OCI-LY7 (cell line): ENCODE measurements at regions not wholly inside any gene's neighbourhood (a gene's known extent, or its start where the extent isn't known, plus 50 kb on each side); places are given as distances from the start of the nearest gene placed in this dataset.

Experiments
- BruUV-seq: library from RNA; stranded (reverse); fragments of 400-500 nt; replicated peaks from 2 replicates; lab custom pipeline; 2021; lab: Mats Ljungman, UMichigan
- CTCF ChIA-PET: fragments of 300-600 bp; sonication (Branson Sonifier 250); formaldehyde crosslinking; loops from one replicate; lab custom pipeline; 2022; ENCODE audit warnings: antibody characterized with exemption; ENCODE audit not compliant: unreplicated experiment; lab: Charles Lee
- POLR2A ChIA-PET: fragments of 300-600 bp; sonication (Branson Sonifier 250); formaldehyde crosslinking; loops from one replicate; lab custom pipeline; 2022; ENCODE audit warnings: antibody characterized with exemption; lab: Charles Lee
- DNase-seq: peaks from one replicate; pipeline ENCODE4 v3.0.0-alpha.2; 2015; ENCODE audit warnings: low spot score
- H2AFZ ChIP-seq: fragments of 200-600 bp; sonication (generic), shearing (Covaris generic); 2 replicates; pipeline ENCODE4 v1.6.1; 2014; ENCODE audit warnings: mild to moderate bottlenecking, antibody characterized with exemption, low read length, moderate library complexity
- H3K27ac ChIP-seq: fragments of 200-600 bp; sonication (generic); 2 replicates; pipeline ENCODE4 v1.5.1; 2014; ENCODE audit warnings: mixed run types, low read depth, mild to moderate bottlenecking, moderate library complexity, low read length, inconsistent platforms; ENCODE audit not compliant: poor library complexity, severe bottlenecking
- H3K36me3 ChIP-seq: fragments of 200-600 bp; sonication (generic); 2 replicates; pipeline ENCODE4 v1.6.1; 2014; ENCODE audit warnings: mild to moderate bottlenecking, antibody characterized with exemption, low read length, moderate library complexity, mixed read lengths; ENCODE audit not compliant: insufficient read depth
- H3K4me1 ChIP-seq: fragments of 200-600 bp; sonication (generic); 2 replicates; pipeline ENCODE4 v1.5.1; 2014; ENCODE audit warnings: mild to moderate bottlenecking, low read length; ENCODE audit not compliant: insufficient read depth, poor library complexity, severe bottlenecking
- H3K4me2 ChIP-seq: fragments of 200-600 bp; sonication (generic); 2 replicates; pipeline ENCODE4 v1.6.1; 2014; ENCODE audit warnings: mild to moderate bottlenecking, low read length
- H3K4me3 ChIP-seq: fragments of 200-600 bp; sonication (generic); 2 replicates; pipeline ENCODE4 v1.5.1; 2014; ENCODE audit warnings: mild to moderate bottlenecking, low read depth, low read length; ENCODE audit not compliant: poor library complexity, severe bottlenecking
- H3K79me2 ChIP-seq: fragments of 200-600 bp; sonication (generic); 2 replicates; pipeline ENCODE4 v1.6.1; 2016; ENCODE audit warnings: low read depth, mild to moderate bottlenecking, low read length, moderate library complexity, mixed read lengths; ENCODE audit not compliant: insufficient read depth
- H3K9me2 ChIP-seq: fragments of 200-600 bp; sonication (generic); 2 replicates; pipeline ENCODE4 v1.6.1; 2016; ENCODE audit warnings: mild to moderate bottlenecking, low read length, mixed read lengths; ENCODE audit not compliant: insufficient read depth
- H3K9me3 ChIP-seq: fragments of 200-600 bp; sonication (generic); 2 replicates; pipeline ENCODE4 v1.6.1; 2014; ENCODE audit warnings: mild to moderate bottlenecking, mixed run types, low read length, mixed read lengths
- H4K20me1 ChIP-seq: fragments of 200-600 bp; sonication (generic); 2 replicates; pipeline ENCODE4 v1.6.1; 2014; ENCODE audit warnings: mild to moderate bottlenecking, antibody characterized with exemption, low read length, moderate library complexity, mixed read lengths; ENCODE audit not compliant: insufficient read depth
- EZH2phosphoT487 ChIP-seq: fragments of 200-600 bp; sonication (generic); IDR thresholded peaks from 2 replicates; pipeline ENCODE4 v1.6.1; 2018; ENCODE audit warnings: low read depth, borderline replicate concordance, mild to moderate bottlenecking, mixed run types, antibody characterized with exemption, low read length, moderate library complexity, mixed read lengths
- intact Hi-C: fragments of 100-400 bp; cut with micrococcal nuclease; formaldehyde crosslinking; loops from one replicate; pipeline ENCODE4 v1.10.0; 2022; ENCODE audit not compliant: unreplicated experiment
- TF ChIP-seq, protein P1 (sequence below): fragments of 200-600 bp; sonication (generic); conservative IDR thresholded peaks from 2 replicates; pipeline ENCODE4 v1.5.1; 2014; ENCODE audit warnings: mild to moderate bottlenecking, antibody characterized with exemption, low read length, moderate library complexity, mixed read lengths

DNA sequence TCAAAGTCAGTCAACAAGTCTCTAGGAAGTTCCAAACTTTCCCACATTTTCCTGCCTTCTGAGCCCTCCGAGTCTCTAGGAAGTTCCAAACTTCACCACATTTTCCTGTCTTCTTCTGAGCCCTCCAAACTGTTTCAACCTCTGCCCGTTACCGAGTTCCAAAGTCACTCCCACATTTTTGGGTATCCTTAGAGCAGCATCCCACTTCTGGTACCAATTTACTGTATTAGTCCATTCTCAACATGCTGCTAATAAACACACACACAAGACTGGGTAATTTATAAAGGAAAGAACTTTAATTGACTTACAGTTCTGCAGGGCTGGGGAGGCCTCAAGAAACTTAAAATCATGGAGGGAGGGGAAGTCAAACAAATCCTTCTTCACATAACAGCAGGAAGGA lies 169.0 kb upstream of the HS3ST3A1 start:
- BruUV-seq = no TSS peak
- no peaks in the 10 kb centered on the region for H4K20me1 ChIP-seq
- no peaks in the 10 kb centered on the region for H3K36me3 ChIP-seq
- H3K4me1 ChIP-seq = no peaks in the 10 kb centered on the region
- ChIA-PET POLR2A (no interaction called here), CTCF (no interaction called here)
- no peak overlapping the region for H3K27ac ChIP-seq
- H3K4me2 ChIP-seq = no peak overlapping the region
- H3K79me2 ChIP-seq = no peaks in the 10 kb centered on the region
- H3K9me2 ChIP-seq = no peaks in the 10 kb centered on the region
- H2AFZ ChIP-seq = no peak overlapping the region
- no peak for DNase-seq
- no peak overlapping the region for H3K4me3 ChIP-seq
- intact Hi-C loops = no loop called here
- no peaks in the 10 kb centered on the region for H3K9me3 ChIP-seq
- TF ChIP-seq EZH2phosphoT487 = no peak
- TF ChIP-seq, protein P1, sequence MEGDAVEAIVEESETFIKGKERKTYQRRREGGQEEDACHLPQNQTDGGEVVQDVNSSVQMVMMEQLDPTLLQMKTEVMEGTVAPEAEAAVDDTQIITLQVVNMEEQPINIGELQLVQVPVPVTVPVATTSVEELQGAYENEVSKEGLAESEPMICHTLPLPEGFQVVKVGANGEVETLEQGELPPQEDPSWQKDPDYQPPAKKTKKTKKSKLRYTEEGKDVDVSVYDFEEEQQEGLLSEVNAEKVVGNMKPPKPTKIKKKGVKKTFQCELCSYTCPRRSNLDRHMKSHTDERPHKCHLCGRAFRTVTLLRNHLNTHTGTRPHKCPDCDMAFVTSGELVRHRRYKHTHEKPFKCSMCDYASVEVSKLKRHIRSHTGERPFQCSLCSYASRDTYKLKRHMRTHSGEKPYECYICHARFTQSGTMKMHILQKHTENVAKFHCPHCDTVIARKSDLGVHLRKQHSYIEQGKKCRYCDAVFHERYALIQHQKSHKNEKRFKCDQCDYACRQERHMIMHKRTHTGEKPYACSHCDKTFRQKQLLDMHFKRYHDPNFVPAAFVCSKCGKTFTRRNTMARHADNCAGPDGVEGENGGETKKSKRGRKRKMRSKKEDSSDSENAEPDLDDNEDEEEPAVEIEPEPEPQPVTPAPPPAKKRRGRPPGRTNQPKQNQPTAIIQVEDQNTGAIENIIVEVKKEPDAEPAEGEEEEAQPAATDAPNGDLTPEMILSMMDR = no peak

DNA sequence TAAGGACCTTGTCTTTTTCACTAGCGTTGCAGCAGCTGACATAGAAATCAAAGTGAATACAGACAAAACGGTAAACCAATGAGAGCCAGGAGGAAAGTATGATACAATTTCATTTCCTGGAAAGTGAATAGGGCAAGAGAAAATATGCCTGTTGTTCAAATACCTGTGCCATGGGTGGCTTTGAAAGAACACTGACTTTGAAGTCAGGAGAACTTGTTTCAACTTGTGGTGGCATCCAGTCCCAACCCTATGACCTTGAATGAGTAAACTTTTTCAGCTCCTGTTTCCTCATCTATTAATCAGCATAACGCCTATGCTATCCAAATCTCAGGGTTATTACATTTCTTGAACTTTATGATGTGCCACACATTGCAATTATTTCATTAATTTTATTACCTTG lies 173.7 kb upstream of the HS3ST3A1 start:
- H4K20me1 ChIP-seq = no peaks in the 10 kb centered on the region
- H3K4me3 ChIP-seq = no peak overlapping the region
- H3K79me2 ChIP-seq = no peaks in the 10 kb centered on the region
- H3K9me3 ChIP-seq = 0 out of 2 replicates have a peak, but pooled peaks cover 4% of the 10 kb centered on the region
- no peak overlapping the region for H3K4me2 ChIP-seq
- H2AFZ ChIP-seq = no peak overlapping the region
- ChIA-PET CTCF (no interaction called here), POLR2A (no interaction called here)
- TF ChIP-seq EZH2phosphoT487 = no peak
- TF ChIP-seq, protein P1 = no peak
- BruUV-seq = no TSS peak
- no peak for DNase-seq
- H3K4me1 ChIP-seq = no peaks in the 10 kb centered on the region
- H3K9me2 ChIP-seq = no peaks in the 10 kb centered on the region
- intact Hi-C loops = no loop called here
- no peaks in the 10 kb centered on the region for H3K36me3 ChIP-seq
- H3K27ac ChIP-seq = no peak overlapping the region

DNA sequence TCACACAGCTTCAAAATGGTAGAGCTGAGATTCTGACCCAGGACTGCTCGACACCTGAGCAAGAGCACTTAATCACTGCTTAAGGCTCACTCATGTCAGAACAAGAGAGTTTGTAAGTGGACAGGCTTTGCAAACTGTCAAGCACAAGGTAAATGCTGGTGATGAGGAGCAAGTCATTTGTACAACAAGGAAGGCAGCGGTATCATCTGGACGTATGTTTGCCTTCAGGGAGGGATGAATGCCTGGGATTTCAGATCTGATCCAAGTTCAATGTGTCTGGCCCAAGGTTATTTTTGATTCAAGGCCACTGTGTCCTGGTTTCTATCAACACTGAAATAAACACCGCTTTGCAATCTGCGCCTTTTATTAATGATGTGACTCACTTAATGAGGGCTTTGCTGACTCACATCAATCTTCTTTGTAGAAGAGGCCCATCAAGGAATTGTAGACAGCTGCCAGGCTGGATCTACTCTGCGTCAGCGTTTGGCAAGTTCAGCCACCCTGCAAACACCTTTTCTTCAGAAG lies 174.4 kb upstream of the HS3ST3A1 start:
- 0 out of 2 replicates have a peak, but pooled peaks cover 4% of the 10 kb centered on the region for H3K9me3 ChIP-seq
- no peaks in the 10 kb centered on the region for H3K4me1 ChIP-seq
- intact Hi-C loops = no loop called here
- BruUV-seq = no TSS peak
- H3K4me3 ChIP-seq = no peak overlapping the region
- no peak for DNase-seq
- no peaks in the 10 kb centered on the region for H4K20me1 ChIP-seq
- TF ChIP-seq EZH2phosphoT487 = no peak
- TF ChIP-seq, protein P1 = no peak
- no peaks in the 10 kb centered on the region for H3K9me2 ChIP-seq
- H3K4me2 ChIP-seq = no peak overlapping the region
- H3K36me3 ChIP-seq = no peaks in the 10 kb centered on the region
- H3K27ac ChIP-seq = no peak overlapping the region
- CTCF ChIA-PET = no interaction called here
- no peaks in the 10 kb centered on the region for H3K79me2 ChIP-seq
- H2AFZ ChIP-seq = no peak overlapping the region
- POLR2A ChIA-PET = no interaction called here
